Body of pancreas (tissue), 4 donors: ENCODE measurements at regions not wholly inside any gene's neighbourhood (a gene's known extent, or its start where the extent isn't known, plus 50 kb on each side); places are given as distances from the start of the nearest gene placed in this dataset.

Experiments
- ATAC-seq: fragments of 150-250 bp; one replicate; pipeline ENCODE4 v1.9.1; 2016
- DNase-seq, 4 donors: peaks; one replicate each; pipeline ENCODE4 v3.0.0-alpha.2; 2019
- H3K27ac ChIP-seq, 4 donors: fragments of 200-600 bp; sonication (generic); 1 replicate in 3 of 4; 2 replicates in 1 of 4; pipeline versions ENCODE4 v1.5.1 to v1.6.1; 2016 to 2019; ENCODE audit warnings: mild to moderate bottlenecking in 1 of 4, mixed read lengths in 1 of 4, moderate library complexity in 1 of 4
- H3K27me3 ChIP-seq, 2 donors: fragments of 200-600 bp; sonication (generic); one replicate each; pipeline ENCODE4 v1.6.0; 2016; ENCODE audit warnings: mild to moderate bottlenecking in 1 of 2
- H3K36me3 ChIP-seq, 2 donors: fragments of 200-600 bp; sonication (generic); replicated peaks in 1 of 2; 2 replicates each; pipeline ENCODE4 v1.5.1; 2016; ENCODE audit warnings: low read depth in 2 of 2; ENCODE audit not compliant: insufficient read depth in 1 of 2
- H3K4me1 ChIP-seq: fragments of 200-600 bp; sonication (generic); one replicate; pipeline ENCODE4 v1.6.0; 2016
- H3K4me3 ChIP-seq, 2 donors: fragments of 200-600 bp; sonication (generic); 1 replicate in 1 of 2; 2 replicates in 1 of 2; pipeline ENCODE4 v1.5.1; 2016 to 2019
- H3K9me3 ChIP-seq, 3 donors: fragments of 200-600 bp; sonication (generic); 1 replicate in 2 of 3; 2 replicates in 1 of 3; pipeline ENCODE4 v1.5.1; 2016
- CTCF ChIP-seq, 7 experiments: fragments of 450-650 bp in 4 of 7; fragments of 200-600 bp in 3 of 7; sonication (generic) in 3 of 7; IDR thresholded peaks; one replicate each; pipeline ENCODE4 v1.5.1; 2016 to 2019; ENCODE audit warnings: antibody characterized with exemption in 7 of 7
- POLR2A ChIP-seq, 3 donors: fragments of 450-650 bp; IDR thresholded peaks; one replicate each; pipeline ENCODE4 v1.6.1; 2016; ENCODE audit warnings: antibody characterized with exemption in 3 of 3, mild to moderate bottlenecking in 2 of 3
- WGBS, 2 donors: methylation state at CpG; one replicate each; pipeline ENCODE4 v1.1.5; 2017; 5-methylcytosine and 5-hydroxymethylcytosine counted together
- intact Hi-C: fragments of 100-400 bp; cut with DNase I; formaldehyde crosslinking; loops from one replicate; pipeline ENCODE4 v1.15.1; 2023

GRCh38 chr1:196063952-196064351 is 544.3 kb downstream of the KCNT2 start:
- H3K27ac ChIP-seq, result no peak overlapping the region
- no peak for DNase-seq
- no peaks in the 10 kb centered on the region for H3K36me3 ChIP-seq
- no peaks in the 10 kb centered on the region for H3K9me3 ChIP-seq
- ATAC-seq, result no peak
- H3K4me1 ChIP-seq, result no peaks in the 10 kb centered on the region
- no peak for TF ChIP-seq CTCF (IDR thresholded peaks at IDR 0.05)
- TF ChIP-seq POLR2A (IDR thresholded peaks at IDR 0.05), result no peak
- WGBS, 2 donors, result 40 to 44% methylated on average over 2 of the region's 2 CpGs
- no peaks in the 10 kb centered on the region for H3K27me3 ChIP-seq
- no peak overlapping the region for H3K4me3 ChIP-seq
- intact Hi-C loops, result no loop called here

- no peaks in the 10 kb centered on the region for H3K36me3 ChIP-seq
- no peak for ATAC-seq
- WGBS, 2 donors, result 39 to 42% methylated on average over 3 of the region's 3 CpGs
Observed at GRCh38 chr1:196063294-196063693, 544.9 kb downstream of the KCNT2 start.

GRCh38 chr1:196060539-196060938 is 547.7 kb downstream of the KCNT2 start:
- H3K27ac ChIP-seq, result no peak overlapping the region
- ATAC-seq, result no peak
- intact Hi-C loops, result no loop called here
- H3K9me3 ChIP-seq, result no peaks in the 10 kb centered on the region
- no peak for DNase-seq
- no peaks in the 10 kb centered on the region for H3K4me1 ChIP-seq
- TF ChIP-seq POLR2A (IDR thresholded peaks at IDR 0.05) (no peak), CTCF (IDR thresholded peaks at IDR 0.05) (no peak)
- no peaks in the 10 kb centered on the region for H3K36me3 ChIP-seq
- H3K4me3 ChIP-seq, result no peak overlapping the region
- no peaks in the 10 kb centered on the region for H3K27me3 ChIP-seq

More at GRCh38 chr1:196063294-196063693, 544.9 kb downstream of the KCNT2 start:
- H3K4me1 ChIP-seq, result no peaks in the 10 kb centered on the region
- no peak for DNase-seq
- no peak overlapping the region for H3K27ac ChIP-seq
- no peaks in the 10 kb centered on the region for H3K9me3 ChIP-seq
- no peaks in the 10 kb centered on the region for H3K27me3 ChIP-seq
- intact Hi-C loops, result no loop called here
- H3K4me3 ChIP-seq, result no peak overlapping the region
- TF ChIP-seq POLR2A (IDR thresholded peaks at IDR 0.05) (no peak), CTCF (IDR thresholded peaks at IDR 0.05) (no peak)

- H3K4me3 ChIP-seq, result no peak overlapping the region
- H3K4me1 ChIP-seq, result no peaks in the 10 kb centered on the region
- intact Hi-C loops, result no loop called here
- ATAC-seq (no peak), DNase-seq (no peak)
- H3K9me3 ChIP-seq, result no peaks in the 10 kb centered on the region
- H3K27ac ChIP-seq, result no peak overlapping the region
- H3K36me3 ChIP-seq, result no peaks in the 10 kb centered on the region
- no peak for TF ChIP-seq POLR2A (IDR thresholded peaks at IDR 0.05)
- no peak for TF ChIP-seq CTCF (IDR thresholded peaks at IDR 0.05)
- H3K27me3 ChIP-seq, result no peaks in the 10 kb centered on the region
Observed at GRCh38 chr1:196059210-196059609, 549.0 kb downstream of the KCNT2 start.

GRCh38 chr1:196056966-196057365 is 551.3 kb downstream of the KCNT2 start:
- no peaks in the 10 kb centered on the region for H3K27me3 ChIP-seq
- no peak overlapping the region for H3K4me3 ChIP-seq
- WGBS, 2 donors, result 19 to 27% methylated on average over 4 of the region's 4 CpGs
- no peaks in the 10 kb centered on the region for H3K4me1 ChIP-seq
- intact Hi-C loops, result no loop called here
- no peak overlapping the region for H3K27ac ChIP-seq
- TF ChIP-seq POLR2A (IDR thresholded peaks at IDR 0.05) (no peak), CTCF (IDR thresholded peaks at IDR 0.05) (no peak)
- H3K36me3 ChIP-seq, result no peaks in the 10 kb centered on the region
- no peaks in the 10 kb centered on the region for H3K9me3 ChIP-seq
- ATAC-seq, result no peak
- no peak for DNase-seq
